Transverse colon (tissue), 4 donors: ENCODE measurements at regions not wholly inside any gene's neighbourhood (a gene's known extent, or its start where the extent isn't known, plus 50 kb on each side); places are given as distances from the start of the nearest gene placed in this dataset.

Experiments
- CTCF ChIP-seq, 5 experiments: fragments of 200-600 bp in 3 of 5; fragments of 450-650 bp in 2 of 5; sonication (generic) in 3 of 5; IDR thresholded peaks; 1 replicate in 2 of 5; 2 replicates in 3 of 5; pipeline ENCODE4 v1.5.1; 2016 to 2017; ENCODE audit warnings: antibody characterized with exemption in 5 of 5, inconsistent platforms in 3 of 5, mild to moderate bottlenecking in 2 of 5, moderate library complexity in 1 of 5
- EP300 ChIP-seq: sonication (generic); formaldehyde crosslinking; IDR thresholded peaks from one replicate; pipeline ENCODE4 v1.6.1; 2017; ENCODE audit warnings: antibody characterized with exemption, low read depth
- POLR2A ChIP-seq: fragments of 450-650 bp; IDR thresholded peaks from one replicate; pipeline ENCODE4 v1.6.1; 2016; ENCODE audit warnings: antibody characterized with exemption, mild to moderate bottlenecking, moderate library complexity
- POLR2AphosphoS5 ChIP-seq, 3 donors: sonication (generic); formaldehyde crosslinking; IDR thresholded peaks; one replicate each; pipeline ENCODE4 v1.6.1; 2016; ENCODE audit warnings: antibody characterized with exemption in 3 of 3

GRCh38 chr6:113763876-113764275 is 93.3 kb upstream of the MARCKS start:
- no peak for TF ChIP-seq CTCF (IDR thresholded peaks at IDR 0.05)
- no peak for TF ChIP-seq EP300
- TF ChIP-seq POLR2A: no peak
- no peak for TF ChIP-seq POLR2AphosphoS5 (IDR thresholded peaks at IDR 0.05)
